ENCODE measurements at regions not wholly inside any gene's neighbourhood (a gene's known extent, or its start where the extent isn't known, plus 50 kb on each side); places are given as distances from the start of the nearest gene placed in this dataset.

GRCh38 chr11:70740488-70740851, 342.1 kb downstream of the CTTN start:
- Mint-ChIP-seq H3K4me1 (no peaks in the 10 kb centered on the region), H3K4me3 (no peak overlapping the region), H3K27me3 (peaks cover 63% of the 10 kb centered on the region), H3K36me3 (no peaks in the 10 kb centered on the region), H3K27ac (no peak overlapping the region), H3K9me3 (peaks cover 8% of the 10 kb centered on the region)
- ATAC-seq, result no peak

GRCh38 chr11:70741085-70741484, 342.8 kb downstream of the CTTN start:
- Mint-ChIP-seq H3K9me3 (peaks cover 5% of the 10 kb centered on the region), H3K4me3 (no peak overlapping the region), H3K36me3 (no peaks in the 10 kb centered on the region), H3K27me3 (peaks cover 60% of the 10 kb centered on the region), H3K27ac (no peak overlapping the region), H3K4me1 (no peaks in the 10 kb centered on the region)
- no peak for ATAC-seq

DNA sequence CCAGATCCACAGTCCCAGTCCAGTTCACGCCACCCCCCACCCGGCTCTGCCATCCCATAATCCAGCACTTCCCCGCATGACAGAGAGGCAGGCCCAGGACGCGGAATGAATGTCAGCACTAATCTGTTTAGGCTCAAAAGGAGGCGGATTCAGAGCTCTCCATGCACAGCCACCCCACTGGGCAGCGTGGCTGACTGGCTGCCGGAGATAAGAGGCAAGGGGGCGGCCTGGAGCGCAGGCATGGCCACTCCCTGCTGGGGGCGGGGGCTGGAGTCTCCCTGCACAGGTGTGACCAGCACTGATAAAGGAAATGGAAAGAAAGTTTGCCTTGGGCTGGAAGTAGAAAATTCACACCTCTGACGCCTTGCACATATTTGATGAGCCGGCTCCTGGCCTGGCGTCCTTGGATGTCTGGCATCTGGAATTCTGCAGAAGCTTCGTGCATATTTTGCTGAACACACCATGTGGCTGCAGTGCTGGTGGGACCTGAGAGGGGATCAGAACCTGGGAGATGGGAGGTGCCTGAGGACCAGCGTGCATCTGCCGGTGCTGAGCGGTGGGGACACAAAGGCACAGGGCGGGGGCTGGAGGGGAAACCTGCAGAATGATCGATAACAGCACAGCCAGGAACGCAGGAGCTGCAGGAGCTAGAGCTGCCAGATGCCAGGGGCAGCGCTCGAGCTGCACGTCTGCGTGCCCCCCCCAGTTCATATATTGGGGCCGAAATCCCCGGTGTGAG, 344.4 kb downstream of the CTTN start:
- peaks cover 5% of the 10 kb centered on the region for H3K9me3 Mint-ChIP-seq
- H3K4me3 Mint-ChIP-seq, result no peak overlapping the region
- H3K27ac Mint-ChIP-seq, result no peak overlapping the region
- ATAC-seq, result no peak
- H3K36me3 Mint-ChIP-seq, result no peaks in the 10 kb centered on the region
- peaks cover 63% of the 10 kb centered on the region for H3K27me3 Mint-ChIP-seq
- no peaks in the 10 kb centered on the region for H3K4me1 Mint-ChIP-seq

DNA sequence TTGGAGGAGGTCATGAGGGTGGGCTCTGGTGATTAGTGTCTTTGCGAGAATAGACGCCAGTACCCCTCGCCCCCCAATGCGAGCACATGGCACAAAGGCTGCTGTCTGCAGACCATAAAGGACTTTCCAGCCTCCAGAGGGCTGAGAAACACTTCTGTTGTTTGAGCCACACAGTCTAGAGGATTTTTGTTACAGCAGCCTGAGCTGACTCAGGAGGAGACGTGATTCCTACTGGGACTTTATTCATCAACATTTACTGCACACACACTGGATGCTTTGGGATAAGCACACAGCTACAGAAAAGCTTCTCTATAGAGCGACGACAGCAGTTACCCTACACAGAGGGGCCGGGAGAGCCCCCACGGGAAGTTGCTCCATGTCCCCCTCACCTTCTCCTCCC, 345.0 kb downstream of the CTTN start:
- Mint-ChIP-seq H3K36me3 (no peaks in the 10 kb centered on the region), H3K27ac (no peak overlapping the region), H3K27me3 (peaks cover 67% of the 10 kb centered on the region), H3K9me3 (peaks cover 5% of the 10 kb centered on the region), H3K4me3 (no peak overlapping the region), H3K4me1 (no peaks in the 10 kb centered on the region)
- ATAC-seq, result no peak

GRCh38 chr11:70743941-70744351, 345.6 kb downstream of the CTTN start:
- ATAC-seq, result peak; percentile 6
- Mint-ChIP-seq H3K27ac (no peak overlapping the region), H3K27me3 (peaks cover 63% of the 10 kb centered on the region), H3K9me3 (peaks cover 8% of the 10 kb centered on the region), H3K36me3 (no peaks in the 10 kb centered on the region), H3K4me3 (no peak overlapping the region), H3K4me1 (no peaks in the 10 kb centered on the region)

GRCh38 chr11:70744396-70745185, 346.3 kb downstream of the CTTN start:
- H3K4me1 Mint-ChIP-seq, result no peaks in the 10 kb centered on the region
- no peak overlapping the region for H3K4me3 Mint-ChIP-seq
- no peak overlapping the region for H3K27ac Mint-ChIP-seq
- peaks cover 58% of the 10 kb centered on the region for H3K27me3 Mint-ChIP-seq
- no peak for ATAC-seq
- H3K9me3 Mint-ChIP-seq, result peaks cover 14% of the 10 kb centered on the region
- H3K36me3 Mint-ChIP-seq, result no peaks in the 10 kb centered on the region

- H3K4me1 Mint-ChIP-seq, result no peaks in the 10 kb centered on the region
- H3K9me3 Mint-ChIP-seq, result peaks cover 15% of the 10 kb centered on the region
- H3K4me3 Mint-ChIP-seq, result no peak overlapping the region
- H3K27me3 Mint-ChIP-seq, result peaks cover 56% of the 10 kb centered on the region
- no peaks in the 10 kb centered on the region for H3K36me3 Mint-ChIP-seq
- ATAC-seq, result no peak
- no peak overlapping the region for H3K27ac Mint-ChIP-seq
Measured at GRCh38 chr11:70745451-70745850, 347.1 kb downstream of the CTTN start.

DNA sequence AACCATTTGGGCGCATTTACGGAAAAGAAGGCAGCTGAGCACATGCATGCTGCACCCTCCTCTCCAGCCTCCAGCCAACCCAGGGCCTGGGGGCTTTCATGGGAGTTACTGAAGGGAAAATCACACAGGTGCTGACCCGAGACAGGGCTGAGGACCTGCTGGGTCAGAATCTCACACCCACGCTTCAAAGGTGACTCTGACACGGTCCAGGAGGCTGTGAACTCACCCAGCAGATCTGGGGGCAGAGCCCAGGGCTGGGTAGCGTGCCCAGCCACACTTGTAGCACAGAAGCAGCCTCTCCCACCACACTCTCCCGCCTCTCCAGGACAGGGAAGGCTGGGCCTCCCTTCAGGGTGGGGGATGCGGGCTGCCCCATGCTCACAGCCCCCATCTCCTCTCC, 347.6 kb downstream of the CTTN start:
- no peak overlapping the region for H3K4me3 Mint-ChIP-seq
- H3K27me3 Mint-ChIP-seq, result peaks cover 51% of the 10 kb centered on the region
- no peaks in the 10 kb centered on the region for H3K36me3 Mint-ChIP-seq
- no peaks in the 10 kb centered on the region for H3K4me1 Mint-ChIP-seq
- H3K9me3 Mint-ChIP-seq, result peaks cover 16% of the 10 kb centered on the region
- ATAC-seq, result no peak
- no peak overlapping the region for H3K27ac Mint-ChIP-seq

DNA sequence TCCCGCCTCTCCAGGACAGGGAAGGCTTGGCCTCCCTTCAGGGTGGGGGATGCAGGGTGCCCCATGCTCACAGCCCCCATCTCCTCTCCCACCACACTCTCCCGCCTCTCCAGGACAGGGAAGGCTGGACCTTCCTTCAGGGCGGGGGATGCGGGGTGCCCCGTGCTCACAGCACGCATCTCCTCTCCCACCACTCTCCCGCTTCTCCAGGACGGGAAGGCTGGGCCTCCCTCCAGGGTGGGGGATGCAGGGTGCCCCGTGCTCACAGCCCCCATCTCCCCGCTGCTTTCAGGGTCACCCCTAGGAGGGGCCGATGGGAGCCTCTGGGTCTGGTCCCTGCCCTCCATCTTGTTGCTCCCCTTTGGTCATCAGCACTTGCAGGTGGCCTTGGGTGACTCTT, 348.0 kb downstream of the CTTN start:
- H3K36me3 Mint-ChIP-seq, result no peaks in the 10 kb centered on the region
- peaks cover 16% of the 10 kb centered on the region for H3K9me3 Mint-ChIP-seq
- no peaks in the 10 kb centered on the region for H3K4me1 Mint-ChIP-seq
- H3K4me3 Mint-ChIP-seq, result no peak overlapping the region
- peaks cover 47% of the 10 kb centered on the region for H3K27me3 Mint-ChIP-seq
- H3K27ac Mint-ChIP-seq, result no peak overlapping the region
- ATAC-seq, result peak; percentile 25

- Mint-ChIP-seq H3K27me3 (peaks cover 38% of the 10 kb centered on the region), H3K36me3 (no peaks in the 10 kb centered on the region), H3K9me3 (peaks cover 19% of the 10 kb centered on the region), H3K27ac (no peak overlapping the region), H3K4me1 (no peaks in the 10 kb centered on the region), H3K4me3 (no peak overlapping the region)
- ATAC-seq, result no peak
Measured at GRCh38 chr11:70747285-70747684, 349.0 kb downstream of the CTTN start.

DNA sequence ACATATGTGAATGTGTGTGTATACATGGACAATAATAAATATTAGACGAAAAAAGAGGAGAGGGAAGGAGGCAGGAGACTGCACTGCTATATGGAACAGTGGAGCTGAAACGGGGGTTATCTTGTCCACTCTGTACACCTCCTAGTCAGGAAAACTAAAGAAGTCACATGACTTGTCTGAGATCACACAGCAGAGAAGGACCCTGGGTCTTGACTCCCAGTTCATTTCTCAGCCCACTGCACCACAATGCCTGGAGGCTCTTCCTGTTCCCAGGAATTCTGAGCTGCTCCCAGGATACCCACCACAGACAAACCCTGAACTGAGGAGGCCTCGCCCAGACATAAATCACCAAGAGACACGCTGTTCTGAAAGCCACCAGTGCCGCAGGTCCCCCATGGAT, 349.6 kb downstream of the CTTN start:
- H3K4me3 Mint-ChIP-seq, result no peak overlapping the region
- no peaks in the 10 kb centered on the region for H3K36me3 Mint-ChIP-seq
- ATAC-seq, result no peak
- H3K4me1 Mint-ChIP-seq, result no peaks in the 10 kb centered on the region
- no peak overlapping the region for H3K27ac Mint-ChIP-seq
- peaks cover 19% of the 10 kb centered on the region for H3K9me3 Mint-ChIP-seq
- H3K27me3 Mint-ChIP-seq, result peaks cover 32% of the 10 kb centered on the region

DNA sequence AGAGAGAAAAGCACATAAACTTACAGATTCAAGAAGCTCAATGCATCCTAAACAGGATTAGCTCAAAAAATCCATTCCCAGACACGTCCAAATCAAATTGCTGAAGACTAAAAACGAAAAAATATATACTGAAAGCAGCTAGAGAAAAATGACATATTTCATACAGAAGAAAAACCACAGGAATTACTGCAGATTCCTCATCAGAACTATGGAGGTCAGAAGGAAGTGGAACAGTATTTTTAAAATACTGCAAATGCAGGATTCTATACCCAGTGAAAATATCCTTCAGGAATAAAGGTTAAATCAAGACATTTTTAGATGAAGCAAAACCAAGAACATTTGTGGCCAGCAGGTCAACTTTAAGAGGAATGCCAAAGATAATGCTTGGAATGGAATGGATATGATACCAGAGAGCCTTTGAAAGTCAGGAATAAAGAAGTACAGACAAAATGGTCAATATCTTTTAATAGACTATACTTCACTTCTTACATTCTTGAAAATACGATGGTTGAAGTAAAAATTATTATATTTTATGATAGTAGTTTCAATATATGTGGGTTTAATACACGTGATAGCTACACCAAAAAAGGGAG, 352.9 kb downstream of the CTTN start:
- Mint-ChIP-seq H3K4me3 (no peak overlapping the region), H3K27ac (no peak overlapping the region), H3K4me1 (no peaks in the 10 kb centered on the region), H3K27me3 (peaks cover 33% of the 10 kb centered on the region), H3K36me3 (no peaks in the 10 kb centered on the region), H3K9me3 (peaks cover 22% of the 10 kb centered on the region)
- no peak for ATAC-seq

DNA sequence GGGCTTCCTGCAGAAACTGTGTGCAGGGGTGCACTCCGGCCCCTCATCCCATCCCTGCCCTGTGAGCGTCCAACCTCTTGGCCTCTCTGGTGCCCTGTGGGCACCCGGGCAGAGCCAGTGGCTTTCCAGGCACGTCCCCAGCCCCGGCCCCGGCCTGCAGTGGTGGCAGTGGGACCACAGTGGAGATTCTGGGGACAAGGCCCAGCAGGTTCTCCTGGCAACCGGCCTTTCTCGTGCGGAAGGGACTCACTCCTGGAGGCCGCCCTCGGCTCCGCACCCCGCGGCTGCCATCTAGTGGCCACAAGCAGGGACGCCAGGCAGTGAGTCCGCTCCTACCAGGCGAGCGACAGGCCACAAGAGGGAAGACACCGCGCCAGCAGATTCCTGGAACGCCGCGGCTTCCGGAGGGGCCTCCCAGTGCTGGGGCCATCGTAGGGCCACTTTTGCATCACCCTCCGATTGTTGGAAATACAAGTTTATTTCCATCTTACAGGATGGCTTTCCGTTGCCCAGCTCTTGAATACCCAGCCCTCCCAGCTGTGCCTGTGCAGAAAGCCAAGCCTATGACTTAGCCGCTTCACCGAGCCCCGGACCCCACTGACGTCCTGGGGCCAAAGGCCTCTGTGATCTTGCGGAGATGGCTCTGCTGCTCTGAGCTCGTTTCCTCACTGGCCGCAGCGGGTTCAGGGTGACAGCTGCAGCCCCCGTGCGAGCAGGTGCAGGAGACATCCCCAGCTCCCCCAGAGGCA, 357.3 kb downstream of the CTTN start:
- peak; percentile 76 for ATAC-seq

GRCh38 chr11:70756341-70756740, 358.0 kb downstream of the CTTN start:
- Mint-ChIP-seq H3K9me3 (peaks cover 13% of the 10 kb centered on the region), H3K36me3 (peaks cover 5% of the 10 kb centered on the region), H3K4me1 (no peaks in the 10 kb centered on the region), H3K27ac (no peak overlapping the region), H3K4me3 (no peak overlapping the region), H3K27me3 (peaks cover 63% of the 10 kb centered on the region)
- ATAC-seq, result no peak

More for the DNA sequence above, 357.3 kb downstream of the CTTN start:
- H3K36me3 Mint-ChIP-seq, result peaks cover 2% of the 10 kb centered on the region
- peaks cover 57% of the 10 kb centered on the region for H3K27me3 Mint-ChIP-seq
- H3K4me3 Mint-ChIP-seq, result no peak overlapping the region
- H3K27ac Mint-ChIP-seq, result no peak overlapping the region
- peaks cover 13% of the 10 kb centered on the region for H3K9me3 Mint-ChIP-seq
- no peaks in the 10 kb centered on the region for H3K4me1 Mint-ChIP-seq

- Mint-ChIP-seq H3K27me3 (peaks cover 63% of the 10 kb centered on the region), H3K27ac (no peak overlapping the region), H3K4me3 (no peak overlapping the region), H3K9me3 (peaks cover 13% of the 10 kb centered on the region), H3K4me1 (no peaks in the 10 kb centered on the region), H3K36me3 (peaks cover 5% of the 10 kb centered on the region)
- no peak for ATAC-seq
Measured at GRCh38 chr11:70756756-70757155, 358.4 kb downstream of the CTTN start.

All from stimulated activated memory B cell treated with anti-CD40 and anti-IgM and Interleukin-4, amounts not matched to agents 10 μg/mL and 1 μg/mL and 100 μg/mL, for 72 hours (primary cell).